ENCODE measurements at regions not wholly inside any gene's neighbourhood (a gene's known extent, or its start where the extent isn't known, plus 50 kb on each side); places are given as distances from the start of the nearest gene placed in this dataset.

GRCh38 chr3:63199606-63200005 lies 78.5 kb upstream of the SYNPR start:
- Histone ChIP-seq H3K27ac (ENCODE audit: low read depth, low read length, severe bottlenecking) (no peak overlapping the region), H3K4me1 (ENCODE audit: control insufficient read depth, insufficient read depth, low read length, poor library complexity, severe bottlenecking) (peaks cover 6% of the 10 kb centered on the region), H3K4me3 (ENCODE audit: extremely low read depth, insufficient read depth, low read length, poor library complexity, severe bottlenecking) (no peak overlapping the region), H3K9me3 (ENCODE audit: control insufficient read depth, low read length) (no peaks in the 10 kb centered on the region), H3K36me3 (ENCODE audit: control insufficient read depth, insufficient read depth, low read length) (no peaks in the 10 kb centered on the region)
- no CpG with 5 or more reads among the region's 2 CpGs for WGBS, 2 experiments (ENCODE audit: insufficient coverage in 2 of 2)

GRCh38 chr3:63202529-63202928 lies 75.6 kb upstream of the SYNPR start:
- 83 to 88% methylated on average over 1 of the region's 1 CpG for WGBS, 2 experiments (ENCODE audit: insufficient coverage in 2 of 2)
- no peaks in the 10 kb centered on the region for H3K36me3 ChIP-seq (ENCODE audit: control insufficient read depth, insufficient read depth, low read length)
- no peak overlapping the region for H3K4me3 ChIP-seq (ENCODE audit: extremely low read depth, insufficient read depth, low read length, poor library complexity, severe bottlenecking)
- H3K9me3 ChIP-seq (ENCODE audit: control insufficient read depth, low read length): no peaks in the 10 kb centered on the region
- H3K4me1 ChIP-seq (ENCODE audit: control insufficient read depth, insufficient read depth, low read length, poor library complexity, severe bottlenecking): peaks cover 6% of the 10 kb centered on the region
- no peak overlapping the region for H3K27ac ChIP-seq (ENCODE audit: low read depth, low read length, severe bottlenecking)

GRCh38 chr3:63207066-63207590 lies 71.0 kb upstream of the SYNPR start:
- Histone ChIP-seq H3K36me3 (ENCODE audit: control insufficient read depth, insufficient read depth, low read length) (no peaks in the 10 kb centered on the region), H3K27ac (ENCODE audit: low read depth, low read length, severe bottlenecking) (no peak overlapping the region), H3K4me3 (ENCODE audit: extremely low read depth, insufficient read depth, low read length, poor library complexity, severe bottlenecking) (no peak overlapping the region), H3K4me1 (ENCODE audit: control insufficient read depth, insufficient read depth, low read length, poor library complexity, severe bottlenecking) (peaks cover 8% of the 10 kb centered on the region), H3K9me3 (ENCODE audit: control insufficient read depth, low read length) (no peaks in the 10 kb centered on the region)
- WGBS, 2 experiments (ENCODE audit: insufficient coverage in 2 of 2): 100% methylated on average over 2 of the region's 2 CpGs; no CpG with 5 or more reads in 1 of the 2 experiments

DNA sequence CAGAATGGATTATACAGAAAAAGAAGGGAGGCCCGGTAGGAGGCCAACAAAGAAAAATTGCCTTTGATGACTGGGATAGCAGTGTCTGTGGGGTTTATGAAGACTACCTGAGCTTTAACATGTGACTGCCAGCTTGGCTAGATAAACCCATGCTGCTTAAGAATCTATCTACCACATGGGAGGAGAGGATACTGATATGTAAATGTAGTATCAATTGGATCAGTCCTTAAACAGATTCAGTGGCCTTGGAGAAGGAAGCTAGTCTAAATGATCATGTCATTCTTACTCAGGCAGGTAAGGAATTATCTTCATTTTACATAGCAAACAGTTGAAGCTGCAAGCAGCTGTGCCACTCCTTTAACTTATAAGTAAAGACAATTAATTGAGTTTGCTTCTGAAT lies 50.0 kb upstream of the SYNPR start:
- 57 to 75% methylated on average over 1 of the region's 1 CpG for WGBS, 2 experiments (ENCODE audit: insufficient coverage in 2 of 2)

More for the DNA sequence above, 50.0 kb upstream of the SYNPR start:
- Histone ChIP-seq H3K9me3 (ENCODE audit: control insufficient read depth, low read length) (no peaks in the 10 kb centered on the region), H3K4me1 (ENCODE audit: control insufficient read depth, insufficient read depth, low read length, poor library complexity, severe bottlenecking) (no peaks in the 10 kb centered on the region), H3K27ac (ENCODE audit: low read depth, low read length, severe bottlenecking) (no peak overlapping the region), H3K4me3 (ENCODE audit: extremely low read depth, insufficient read depth, low read length, poor library complexity, severe bottlenecking) (no peak overlapping the region), H3K36me3 (ENCODE audit: control insufficient read depth, insufficient read depth, low read length) (no peaks in the 10 kb centered on the region)

All from mesodermal cell (in vitro differentiated cells).